ENCODE measurements at regions not wholly inside any gene's neighbourhood (a gene's known extent, or its start where the extent isn't known, plus 50 kb on each side); places are given as distances from the start of the nearest gene placed in this dataset.

DNA sequence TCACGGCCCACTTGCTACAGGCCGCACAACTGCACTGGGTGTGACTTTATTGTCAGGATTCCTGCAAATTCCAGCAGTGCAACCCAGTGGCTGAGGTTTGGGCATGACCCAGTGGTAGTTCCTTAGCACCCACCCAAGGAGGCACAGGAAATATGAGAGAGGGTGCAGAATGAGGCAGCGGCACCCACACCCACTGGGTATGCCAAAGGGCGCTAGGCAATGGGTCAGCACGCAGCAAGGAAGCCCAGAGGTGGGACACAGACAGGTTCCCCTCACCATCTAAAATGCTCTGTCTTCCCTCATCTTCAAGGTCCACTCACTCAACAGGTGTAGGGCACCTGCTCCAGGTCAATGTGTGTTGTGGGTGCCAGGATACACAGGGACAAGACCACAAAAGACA is 357.8 kb upstream of the MKI67 start:
- Mint-ChIP-seq H3K27ac (no peak overlapping the region), H3K36me3 (no peaks in the 10 kb centered on the region), H3K4me1 (no peaks in the 10 kb centered on the region), H3K9me3 (peaks cover 0 to 10% (median 0%) of the 10 kb centered on the region in 8 donors), H3K4me3 (no peak overlapping the region), H3K27me3 (no peaks in the 10 kb centered on the region)
- H3K36me3 ChIP-seq (ENCODE audit: insufficient read depth, low read length): no peaks in the 10 kb centered on the region
- H3K4me3 ChIP-seq (ENCODE audit: low read length in 2 of 2): no peak overlapping the region
- intact Hi-C loops (cut with micrococcal nuclease): no loop called here
- DNase-seq: no peak
- H3K27ac ChIP-seq (ENCODE audit: low read depth, low read length): no peak overlapping the region
- H3K4me1 ChIP-seq (ENCODE audit: insufficient read depth, low read length): no peaks in the 10 kb centered on the region
- ChIA-PET POLR2A (ENCODE audit: partially characterized antibody) (no interaction called here), CTCF (ENCODE audit: partially characterized antibody) (no interaction called here)
- H3K9me3 ChIP-seq (ENCODE audit: control insufficient read depth in 1 of 2, low read length in 2 of 2): no peaks in the 10 kb centered on the region
- no peaks in the 10 kb centered on the region for H3K27me3 ChIP-seq (ENCODE audit: insufficient read depth, low read length)

GRCh38 chr10:128485701-128486235 is 359.5 kb upstream of the MKI67 start:
- no peaks in the 10 kb centered on the region for H3K4me1 ChIP-seq (ENCODE audit: insufficient read depth, low read length)
- intact Hi-C loops (cut with micrococcal nuclease): no loop called here
- Mint-ChIP-seq H3K36me3 (no peaks in the 10 kb centered on the region), H3K27me3 (no peaks in the 10 kb centered on the region), H3K9me3 (peaks cover 0 to 10% (median 0%) of the 10 kb centered on the region in 8 donors), H3K4me1 (no peaks in the 10 kb centered on the region), H3K27ac (no peak overlapping the region), H3K4me3 (no peak overlapping the region)
- no peaks in the 10 kb centered on the region for H3K27me3 ChIP-seq (ENCODE audit: insufficient read depth, low read length)
- no peak for DNase-seq
- H3K9me3 ChIP-seq (ENCODE audit: control insufficient read depth in 1 of 2, low read length in 2 of 2): no peaks in the 10 kb centered on the region
- no peaks in the 10 kb centered on the region for H3K36me3 ChIP-seq (ENCODE audit: insufficient read depth, low read length)
- no peak overlapping the region for H3K27ac ChIP-seq (ENCODE audit: low read depth, low read length)
- H3K4me3 ChIP-seq (ENCODE audit: low read length in 2 of 2): no peak overlapping the region
- ChIA-PET CTCF (ENCODE audit: partially characterized antibody) (no interaction called here), POLR2A (ENCODE audit: partially characterized antibody) (no interaction called here)

GRCh38 chr10:128487517-128487916 is 361.3 kb upstream of the MKI67 start:
- Histone ChIP-seq H3K36me3 (ENCODE audit: insufficient read depth, low read length) (no peaks in the 10 kb centered on the region), H3K27ac (ENCODE audit: low read depth, low read length) (no peak overlapping the region), H3K4me3 (ENCODE audit: low read length in 2 of 2) (no peak overlapping the region), H3K27me3 (ENCODE audit: insufficient read depth, low read length) (no peaks in the 10 kb centered on the region), H3K4me1 (ENCODE audit: insufficient read depth, low read length) (no peaks in the 10 kb centered on the region), H3K9me3 (ENCODE audit: control insufficient read depth in 1 of 2, low read length in 2 of 2) (no peaks in the 10 kb centered on the region)
- POLR2A ChIA-PET (ENCODE audit: partially characterized antibody): no interaction called here
- Mint-ChIP-seq H3K27ac (no peak overlapping the region), H3K27me3 (no peaks in the 10 kb centered on the region), H3K4me3 (no peak overlapping the region), H3K36me3 (no peaks in the 10 kb centered on the region), H3K9me3 (peaks cover 0 to 10% (median 0%) of the 10 kb centered on the region in 8 donors), H3K4me1 (no peaks in the 10 kb centered on the region)
- DNase-seq: no peak
- CTCF ChIA-PET (ENCODE audit: partially characterized antibody): no interaction called here
- intact Hi-C loops (cut with micrococcal nuclease): no loop called here

DNA sequence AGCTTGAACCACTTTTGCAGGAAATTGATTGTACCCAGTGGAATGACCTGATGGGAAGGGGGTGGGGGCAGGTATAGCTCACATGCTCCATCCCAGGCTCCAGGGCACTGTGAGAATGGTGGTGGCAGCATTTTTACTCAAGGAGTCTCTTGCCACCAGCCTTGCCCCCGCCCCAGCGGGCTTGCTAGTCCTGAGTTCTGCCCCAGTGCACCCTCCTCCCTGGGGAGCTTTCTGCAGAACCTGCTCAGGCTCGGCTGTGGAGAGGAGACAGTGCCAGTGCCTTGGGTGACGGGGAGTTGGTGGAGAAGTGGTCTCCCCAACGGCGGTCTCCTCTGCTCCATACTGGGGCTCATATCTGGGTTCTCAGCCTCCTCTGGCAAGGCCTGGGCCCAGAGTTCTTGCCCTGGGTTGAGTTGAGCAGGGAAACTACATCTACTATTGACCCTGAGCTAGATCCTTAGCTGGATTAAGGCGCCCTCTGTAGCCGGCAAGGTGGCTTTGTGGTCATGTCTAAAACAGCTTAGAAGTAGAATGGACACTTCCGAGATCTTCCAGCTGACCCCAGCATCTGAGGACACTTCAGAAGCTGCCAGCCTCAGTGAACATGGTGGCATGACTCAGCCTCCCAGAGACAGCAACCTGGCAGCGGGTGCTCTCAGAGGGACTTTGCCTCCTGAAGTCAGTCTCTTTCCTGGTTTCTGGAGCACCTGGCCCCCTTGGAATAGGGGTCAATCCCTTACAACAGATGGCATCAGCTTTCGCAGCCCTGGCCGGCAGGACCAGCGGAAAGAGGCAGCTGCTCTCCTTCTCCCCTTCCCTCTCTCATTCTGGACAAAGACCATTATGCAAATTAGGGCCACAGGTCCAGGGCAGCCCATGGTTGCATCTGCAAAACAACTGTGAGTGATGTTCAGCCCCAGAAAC is 363.4 kb upstream of the MKI67 start:
- Mint-ChIP-seq H3K36me3 (no peaks in the 10 kb centered on the region), H3K9me3 (peaks cover 0 to 10% (median 0%) of the 10 kb centered on the region in 8 donors), H3K4me3 (no peak overlapping the region), H3K27me3 (no peaks in the 10 kb centered on the region), H3K4me1 (no peaks in the 10 kb centered on the region), H3K27ac (no peak overlapping the region)
- Histone ChIP-seq H3K27me3 (ENCODE audit: insufficient read depth, low read length) (no peaks in the 10 kb centered on the region), H3K27ac (ENCODE audit: low read depth, low read length) (no peak overlapping the region), H3K9me3 (ENCODE audit: control insufficient read depth in 1 of 2, low read length in 2 of 2) (no peaks in the 10 kb centered on the region), H3K4me3 (ENCODE audit: low read length in 2 of 2) (no peak overlapping the region), H3K36me3 (ENCODE audit: insufficient read depth, low read length) (no peaks in the 10 kb centered on the region), H3K4me1 (ENCODE audit: insufficient read depth, low read length) (no peaks in the 10 kb centered on the region)
- intact Hi-C loops (cut with micrococcal nuclease): no loop called here
- CTCF ChIA-PET (ENCODE audit: partially characterized antibody): no interaction called here
- no peak for DNase-seq
- POLR2A ChIA-PET (ENCODE audit: partially characterized antibody): no interaction called here

DNA sequence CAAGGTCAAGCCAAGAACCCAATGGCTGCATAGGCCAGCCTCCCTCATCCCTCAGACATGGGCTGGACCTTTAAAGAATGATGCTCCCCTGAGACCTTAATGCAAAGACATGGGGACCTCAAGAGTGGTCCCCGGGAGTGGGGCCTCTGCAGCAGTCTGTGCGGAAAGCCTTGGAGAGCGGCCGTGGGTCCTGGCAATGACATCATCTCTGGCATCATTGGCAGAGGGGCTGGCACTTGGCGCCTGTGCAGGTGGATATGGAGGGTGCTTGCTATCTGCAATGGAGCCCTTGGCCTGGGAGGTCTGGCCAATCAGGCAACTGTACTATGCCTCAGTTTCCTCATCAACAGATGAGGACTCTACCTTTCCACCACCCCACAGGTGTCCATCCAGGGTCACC is 365.5 kb upstream of the MKI67 start:
- H3K27me3 Mint-ChIP-seq: no peaks in the 10 kb centered on the region
- intact Hi-C loops (cut with micrococcal nuclease): no loop called here

DNA sequence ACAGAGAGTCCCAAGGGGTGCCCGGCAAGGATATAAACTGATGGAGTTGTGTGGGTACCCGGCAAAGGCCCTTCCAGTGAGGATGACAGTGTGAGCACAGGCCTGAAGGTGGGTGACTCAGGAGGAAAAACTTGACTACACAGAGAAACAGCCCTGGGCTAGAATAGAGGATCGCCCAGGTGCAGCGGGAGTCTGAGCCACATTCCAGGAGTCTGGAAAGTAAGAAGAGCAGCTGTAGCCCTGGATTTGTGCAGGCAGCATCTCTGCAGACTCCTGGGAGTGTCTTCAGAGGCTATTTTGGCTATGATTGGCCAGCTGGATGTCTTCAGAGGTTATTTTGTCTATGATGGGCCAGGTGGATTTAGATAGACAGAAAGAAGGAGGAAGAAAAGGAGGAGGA is 367.6 kb upstream of the MKI67 start:
- no peak overlapping the region for H3K4me3 ChIP-seq (ENCODE audit: low read length in 2 of 2)
- H3K4me1 ChIP-seq (ENCODE audit: insufficient read depth, low read length): no peaks in the 10 kb centered on the region
- H3K36me3 ChIP-seq (ENCODE audit: insufficient read depth, low read length): no peaks in the 10 kb centered on the region
- H3K36me3 Mint-ChIP-seq: no peaks in the 10 kb centered on the region
- no peak for DNase-seq
- no peak overlapping the region for H3K27ac Mint-ChIP-seq
- H3K4me1 Mint-ChIP-seq: no peaks in the 10 kb centered on the region
- no peaks in the 10 kb centered on the region for H3K27me3 Mint-ChIP-seq
- ChIA-PET CTCF (ENCODE audit: partially characterized antibody) (no interaction called here), POLR2A (ENCODE audit: partially characterized antibody) (no interaction called here)
- H3K9me3 ChIP-seq (ENCODE audit: control insufficient read depth in 1 of 2, low read length in 2 of 2): no peaks in the 10 kb centered on the region
- H3K27me3 ChIP-seq (ENCODE audit: insufficient read depth, low read length): no peaks in the 10 kb centered on the region
- no peak overlapping the region for H3K27ac ChIP-seq (ENCODE audit: low read depth, low read length)
- peaks cover 0 to 2% (median 0%) of the 10 kb centered on the region in 8 donors for H3K9me3 Mint-ChIP-seq
- no peak overlapping the region for H3K4me3 Mint-ChIP-seq
- intact Hi-C loops (cut with micrococcal nuclease): no loop called here

More for the DNA sequence above, 365.5 kb upstream of the MKI67 start:
- Mint-ChIP-seq H3K4me3 (no peak overlapping the region), H3K4me1 (no peaks in the 10 kb centered on the region), H3K27ac (no peak overlapping the region), H3K36me3 (no peaks in the 10 kb centered on the region), H3K9me3 (peaks cover 0 to 6% (median 0%) of the 10 kb centered on the region in 8 donors)
- H3K36me3 ChIP-seq (ENCODE audit: insufficient read depth, low read length): no peaks in the 10 kb centered on the region
- no peak for DNase-seq
- H3K4me3 ChIP-seq (ENCODE audit: low read length in 2 of 2): no peak overlapping the region
- ChIA-PET CTCF (ENCODE audit: partially characterized antibody) (no interaction called here), POLR2A (ENCODE audit: partially characterized antibody) (no interaction called here)
- no peaks in the 10 kb centered on the region for H3K27me3 ChIP-seq (ENCODE audit: insufficient read depth, low read length)
- no peaks in the 10 kb centered on the region for H3K9me3 ChIP-seq (ENCODE audit: control insufficient read depth in 1 of 2, low read length in 2 of 2)
- H3K4me1 ChIP-seq (ENCODE audit: insufficient read depth, low read length): no peaks in the 10 kb centered on the region
- no peak overlapping the region for H3K27ac ChIP-seq (ENCODE audit: low read depth, low read length)

DNA sequence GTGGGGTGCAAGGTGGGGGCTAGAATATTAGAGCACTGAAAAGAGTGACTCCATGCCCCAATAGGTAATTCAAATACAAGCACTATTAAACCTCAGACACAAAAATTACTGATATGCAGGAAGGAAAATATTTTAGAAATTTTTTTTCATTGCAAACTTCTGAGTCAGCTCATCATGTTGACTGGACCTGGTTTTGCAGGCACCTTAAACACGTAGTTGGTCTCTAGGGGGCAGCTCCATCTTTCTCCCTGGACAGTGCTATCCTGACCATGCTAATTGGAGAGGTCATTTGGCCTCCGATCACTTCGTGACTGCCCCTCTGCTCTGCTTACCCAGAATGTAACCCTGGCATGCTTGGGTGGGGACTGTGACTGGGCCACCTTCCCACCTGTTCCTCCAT is 368.4 kb upstream of the MKI67 start:
- no peak overlapping the region for H3K4me3 ChIP-seq (ENCODE audit: low read length in 2 of 2)
- no peaks in the 10 kb centered on the region for H3K27me3 ChIP-seq (ENCODE audit: insufficient read depth, low read length)
- H3K9me3 ChIP-seq (ENCODE audit: control insufficient read depth in 1 of 2, low read length in 2 of 2): no peaks in the 10 kb centered on the region
- no peaks in the 10 kb centered on the region for H3K4me1 ChIP-seq (ENCODE audit: insufficient read depth, low read length)
- no peaks in the 10 kb centered on the region for H3K27me3 Mint-ChIP-seq
- no peaks in the 10 kb centered on the region for H3K36me3 ChIP-seq (ENCODE audit: insufficient read depth, low read length)
- intact Hi-C loops (cut with micrococcal nuclease): no loop called here
- DNase-seq: no peak
- H3K4me3 Mint-ChIP-seq: no peak overlapping the region
- no peaks in the 10 kb centered on the region for H3K4me1 Mint-ChIP-seq
- H3K36me3 Mint-ChIP-seq: no peaks in the 10 kb centered on the region
- no peak overlapping the region for H3K27ac Mint-ChIP-seq
- peaks cover 0 to 2% (median 0%) of the 10 kb centered on the region in 8 donors for H3K9me3 Mint-ChIP-seq
- no peak overlapping the region for H3K27ac ChIP-seq (ENCODE audit: low read depth, low read length)
- CTCF ChIA-PET (ENCODE audit: partially characterized antibody): no interaction called here
- POLR2A ChIA-PET (ENCODE audit: partially characterized antibody): no interaction called here

Data from CD4-positive, alpha-beta memory T cell (primary cell).